Ovary (tissue), 7 donors: ENCODE measurements at regions not wholly inside any gene's neighbourhood (a gene's known extent, or its start where the extent isn't known, plus 50 kb on each side); places are given as distances from the start of the nearest gene placed in this dataset.

Source experiments
- DNase-seq, 5 donors: peaks; one replicate each; pipeline ENCODE4 v3.0.0-alpha.2; 2019 to 2020
- H3K27ac ChIP-seq, 2 donors: fragments of 200-600 bp; one replicate each; pipeline versions ENCODE4 v1.5.1 to v1.8.0; 2019 to 2022
- H3K27me3 ChIP-seq: fragments of 200-600 bp; one replicate; pipeline ENCODE4 v1.8.0; 2022
- H3K36me3 ChIP-seq: fragments of 200-600 bp; sonication (generic); one replicate; pipeline ENCODE4 v1.5.1; 2019
- H3K4me1 ChIP-seq: one replicate; pipeline ENCODE4 v1.8.1; 2013; ENCODE audit warnings: mild to moderate bottlenecking, moderate library complexity; ENCODE audit not compliant: insufficient read depth
- H3K4me3 ChIP-seq: fragments of 200-600 bp; sonication (generic); one replicate; pipeline ENCODE4 v1.5.1; 2017
- H3K9me3 ChIP-seq, 2 donors: fragments of 200-600 bp in 1 of 2; sonication (generic) in 1 of 2; one replicate each; pipeline versions ENCODE4 v1.5.1 to v1.8.1; 2013 to 2019; ENCODE audit warnings: mild to moderate bottlenecking in 1 of 2, moderate library complexity in 1 of 2
- EP300 ChIP-seq: sonication (generic); formaldehyde crosslinking; IDR thresholded peaks from one replicate; pipeline ENCODE4 v1.6.1; 2017; ENCODE audit warnings: antibody characterized with exemption
- POLR2A ChIP-seq: fragments of 450-650 bp; IDR thresholded peaks from one replicate; pipeline ENCODE4 v1.6.1; 2017; ENCODE audit warnings: antibody characterized with exemption, mild to moderate bottlenecking, moderate library complexity
- WGBS, 3 donors: extraction: QIAGEN DNeasy Blood & Tissue Kit in 1 of 3; methylation state at CpG; one replicate each; pipeline versions ENCODE4 v1.1.5 to v1.1.7; 2013 to 2017; 5-methylcytosine and 5-hydroxymethylcytosine counted together
- intact Hi-C, 4 donors: fragments of 100-400 bp; cut with DNase I; formaldehyde crosslinking; loops; one replicate each; pipeline versions ENCODE4 v1.11.0 to v1.15.1; 2022 to 2023
- TF ChIP-seq, protein P1 (sequence below), 3 donors: fragments of 450-650 bp in 2 of 3; fragments of 200-600 bp in 1 of 3; IDR thresholded peaks; one replicate each; pipeline versions ENCODE4 v1.5.1 to v1.8.0; 2016 to 2022; ENCODE audit warnings: antibody characterized with exemption in 3 of 3, mild to moderate bottlenecking in 1 of 3
- donor health status: DM: no; HTN: no; CAD: no; lungs with moderate emphysema.
- donor health status: DM: no; HTN: no; CAD: no.
- donor health status: Bipolar disorder and iron deficiency.
- donor health status: DM: no; HTN: no; CAD: no.
- donor health status: DM: yes; HTN: yes; CAD: no.

DNA sequence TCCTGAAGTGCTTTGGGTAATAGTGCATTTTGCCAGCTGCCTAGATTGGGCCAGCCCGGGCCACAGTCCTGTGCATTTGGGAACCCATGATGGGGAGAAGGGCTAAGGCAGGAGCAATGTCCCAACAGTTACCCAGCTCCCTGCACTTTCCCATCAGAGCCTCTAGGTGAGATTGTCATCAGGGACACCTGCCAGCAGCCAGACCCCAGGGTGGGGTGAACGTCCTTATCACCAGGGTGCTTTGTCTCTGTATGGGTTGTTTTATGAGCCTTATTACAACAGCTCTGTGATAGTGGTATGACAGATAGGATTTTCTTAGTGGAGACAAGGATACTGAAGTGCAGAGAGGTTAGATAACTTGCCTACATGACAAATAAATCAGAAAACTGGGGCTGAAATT lies 365.7 kb downstream of the OSTF1 start:
- H3K27ac ChIP-seq = no peak overlapping the region
- intact Hi-C loops = no loop called here
- WGBS, 3 donors = 86 to 95% (median 88%) methylated on average over 2 of the region's 2 CpGs

GRCh38 chr9:75454891-75455290 lies 366.6 kb downstream of the OSTF1 start:
- H3K27me3 ChIP-seq = no peaks in the 10 kb centered on the region
- no peak for TF ChIP-seq POLR2A
- no peak for TF ChIP-seq EP300
- TF ChIP-seq, protein P1, sequence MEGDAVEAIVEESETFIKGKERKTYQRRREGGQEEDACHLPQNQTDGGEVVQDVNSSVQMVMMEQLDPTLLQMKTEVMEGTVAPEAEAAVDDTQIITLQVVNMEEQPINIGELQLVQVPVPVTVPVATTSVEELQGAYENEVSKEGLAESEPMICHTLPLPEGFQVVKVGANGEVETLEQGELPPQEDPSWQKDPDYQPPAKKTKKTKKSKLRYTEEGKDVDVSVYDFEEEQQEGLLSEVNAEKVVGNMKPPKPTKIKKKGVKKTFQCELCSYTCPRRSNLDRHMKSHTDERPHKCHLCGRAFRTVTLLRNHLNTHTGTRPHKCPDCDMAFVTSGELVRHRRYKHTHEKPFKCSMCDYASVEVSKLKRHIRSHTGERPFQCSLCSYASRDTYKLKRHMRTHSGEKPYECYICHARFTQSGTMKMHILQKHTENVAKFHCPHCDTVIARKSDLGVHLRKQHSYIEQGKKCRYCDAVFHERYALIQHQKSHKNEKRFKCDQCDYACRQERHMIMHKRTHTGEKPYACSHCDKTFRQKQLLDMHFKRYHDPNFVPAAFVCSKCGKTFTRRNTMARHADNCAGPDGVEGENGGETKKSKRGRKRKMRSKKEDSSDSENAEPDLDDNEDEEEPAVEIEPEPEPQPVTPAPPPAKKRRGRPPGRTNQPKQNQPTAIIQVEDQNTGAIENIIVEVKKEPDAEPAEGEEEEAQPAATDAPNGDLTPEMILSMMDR (IDR thresholded peaks at IDR 0.05) = no peak
- DNase-seq = no peak
- no peak overlapping the region for H3K4me3 ChIP-seq
- no peaks in the 10 kb centered on the region for H3K36me3 ChIP-seq
- intact Hi-C loops = no loop called here
- H3K4me1 ChIP-seq = peaks cover 1% of the 10 kb centered on the region
- WGBS, 3 donors = 96 to 99% (median 96%) methylated on average over 2 of the region's 2 CpGs
- H3K27ac ChIP-seq = no peak overlapping the region
- H3K9me3 ChIP-seq = no peaks in the 10 kb centered on the region

More for the DNA sequence above, 365.7 kb downstream of the OSTF1 start:
- peaks cover 1% of the 10 kb centered on the region for H3K4me1 ChIP-seq
- H3K9me3 ChIP-seq = no peaks in the 10 kb centered on the region
- DNase-seq = no peak
- no peaks in the 10 kb centered on the region for H3K27me3 ChIP-seq
- H3K4me3 ChIP-seq = no peak overlapping the region
- no peak for TF ChIP-seq EP300
- TF ChIP-seq, protein P1 (IDR thresholded peaks at IDR 0.05) = no peak
- TF ChIP-seq POLR2A = no peak
- no peaks in the 10 kb centered on the region for H3K36me3 ChIP-seq

GRCh38 chr9:75455444-75455921 lies 367.2 kb downstream of the OSTF1 start:
- DNase-seq = no peak
- Histone ChIP-seq H3K36me3 (no peaks in the 10 kb centered on the region), H3K9me3 (no peaks in the 10 kb centered on the region), H3K4me3 (no peak overlapping the region), H3K4me1 (peaks cover 1% of the 10 kb centered on the region), H3K27me3 (no peaks in the 10 kb centered on the region), H3K27ac (no peak overlapping the region)
- intact Hi-C loops = no loop called here
- TF ChIP-seq EP300 (no peak), POLR2A (no peak)
- TF ChIP-seq, protein P1 (IDR thresholded peaks at IDR 0.05) = no peak
- 46 to 61% (median 61%) methylated on average over 1 of the region's 1 CpG for WGBS, 3 donors

DNA sequence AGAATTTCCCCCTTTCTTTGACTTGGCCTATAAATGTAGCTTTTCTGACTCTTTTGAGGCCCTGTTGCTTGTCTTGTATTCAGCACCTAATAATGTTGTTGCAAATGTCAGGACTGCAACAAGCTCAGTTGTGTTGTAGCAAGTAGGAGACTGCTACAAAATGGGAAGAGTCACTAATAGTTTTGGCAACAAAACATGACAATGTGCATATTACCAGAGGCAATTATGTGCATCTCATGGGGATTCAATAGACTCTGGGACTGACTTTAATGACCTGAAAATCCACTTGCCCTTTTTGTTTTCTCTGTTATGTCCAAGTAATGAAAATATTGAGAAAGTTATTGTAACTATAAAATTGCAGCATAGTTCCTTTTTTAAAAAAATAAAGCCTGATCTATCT lies 368.4 kb downstream of the OSTF1 start:
- H3K4me3 ChIP-seq = no peak overlapping the region
- no peaks in the 10 kb centered on the region for H3K36me3 ChIP-seq
- DNase-seq = no peak
- no peaks in the 10 kb centered on the region for H3K27me3 ChIP-seq
- intact Hi-C loops = no loop called here
- TF ChIP-seq, protein P1 (IDR thresholded peaks at IDR 0.05) = no peak
- TF ChIP-seq EP300 (no peak), POLR2A (no peak)
- no peak overlapping the region for H3K27ac ChIP-seq
- no peaks in the 10 kb centered on the region for H3K9me3 ChIP-seq
- peaks cover 1% of the 10 kb centered on the region for H3K4me1 ChIP-seq
